GF-D8 (cell line): ENCODE measurements at regions not wholly inside any gene's neighbourhood (a gene's known extent, or its start where the extent isn't known, plus 50 kb on each side); places are given as distances from the start of the nearest gene placed in this dataset.
"Not testable (repeated sequence)": the region's sequence is repeated elsewhere in the genome, so short reads cannot be mapped to it uniquely, and the experiment has no call there.

Experiments
- DNase-seq: peaks from one replicate; lab custom pipeline; 2025; lab: John Stamatoyannopoulos, UW

GRCh38 chr6:85948481-85948880 lies 305.8 kb upstream of the SYNCRIP start:
- no peak for DNase-seq

GRCh38 chr6:85945459-85946185 lies 302.9 kb upstream of the SYNCRIP start:
- no peak for DNase-seq

- DNase-seq, result no peak
These were observed 302.1 kb upstream of the SYNCRIP start for GRCh38 chr6:85944776-85945175.

- DNase-seq, result no peak
These were observed 300.2 kb upstream of the SYNCRIP start for GRCh38 chr6:85942844-85943243.

- no peak for DNase-seq
These were observed 294.2 kb upstream of the SYNCRIP start for GRCh38 chr6:85936916-85937315.

- DNase-seq, result peak; percentile 10
These were observed 280.3 kb upstream of the SYNCRIP start for GRCh38 chr6:85923013-85923430.

GRCh38 chr6:85920782-85921181 lies 278.1 kb upstream of the SYNCRIP start:
- no peak for DNase-seq

GRCh38 chr6:85917522-85917921 lies 274.8 kb upstream of the SYNCRIP start:
- DNase-seq, result no peak

- no peak for DNase-seq
These were observed 270.3 kb upstream of the SYNCRIP start for GRCh38 chr6:85913001-85913400.

- DNase-seq, result no peak
These were observed 269.9 kb upstream of the SYNCRIP start for GRCh38 chr6:85912582-85912981.

- no peak for DNase-seq
These were observed 268.4 kb upstream of the SYNCRIP start for GRCh38 chr6:85911067-85911466.

- DNase-seq, result not testable (repeated sequence)
These were observed 265.4 kb upstream of the SYNCRIP start for GRCh38 chr6:85908120-85908519.

- no peak for DNase-seq
These were observed 249.7 kb upstream of the SYNCRIP start for GRCh38 chr6:85892346-85892745.

GRCh38 chr6:85887461-85887860 lies 244.8 kb upstream of the SYNCRIP start:
- no peak for DNase-seq

GRCh38 chr6:85868685-85869084 lies 226.0 kb upstream of the SYNCRIP start:
- no peak for DNase-seq

- no peak for DNase-seq
These were observed 224.9 kb upstream of the SYNCRIP start for GRCh38 chr6:85867595-85867994.

GRCh38 chr6:85866758-85867401 lies 224.2 kb upstream of the SYNCRIP start:
- no peak for DNase-seq

- DNase-seq, result no peak
These were observed 223.7 kb upstream of the SYNCRIP start for GRCh38 chr6:85866370-85866730.

GRCh38 chr6:85865420-85866369 lies 223.0 kb upstream of the SYNCRIP start:
- DNase-seq, result no peak

- DNase-seq, result no peak
These were observed 222.0 kb upstream of the SYNCRIP start for GRCh38 chr6:85864453-85865401.

GRCh38 chr6:85856235-85856634 lies 213.5 kb upstream of the SYNCRIP start:
- no peak for DNase-seq
